K562 (cell line): ENCODE measurements at regions not wholly inside any gene's neighbourhood (a gene's known extent, or its start where the extent isn't known, plus 50 kb on each side); places are given as distances from the start of the nearest gene placed in this dataset.

ENCODE experiments used
- BDP1 ChIP-seq: IDR thresholded peaks from 3 replicates; pipeline ENCODE4 v1.6.1; 2011; ENCODE audit not compliant: insufficient read length, insufficient read depth
- CBFB ChIP-seq: sonication (generic); formaldehyde crosslinking; IDR thresholded peaks from 2 replicates; pipeline ENCODE4 v1.4.0; 2020; ENCODE audit warnings: mild to moderate bottlenecking, missing genetic modification reagents
- DMBX1 ChIP-seq: fragments of 250-450 bp; sonication (Bioruptor Pico); IDR thresholded peaks from 2 replicates; pipeline ENCODE4 v1.8.0; 2022; ENCODE audit warnings: inconsistent platforms, mild to moderate bottlenecking, moderate library complexity, borderline replicate concordance
- KLF6 ChIP-seq: fragments of 250-450 bp; sonication (Bioruptor Pico); IDR thresholded peaks from 2 replicates; pipeline ENCODE4 v1.4.0; 2020; ENCODE audit warnings: mild to moderate bottlenecking, moderate library complexity, borderline replicate concordance
- MEIS2 ChIP-seq: fragments of 450-650 bp; IDR thresholded peaks from 2 replicates; pipeline ENCODE4 v1.6.1; 2014; ENCODE audit warnings: mild to moderate bottlenecking; ENCODE audit not compliant: partially characterized antibody
- MYNN ChIP-seq, 2 experiments: sonication (generic); formaldehyde crosslinking in 1 of 2; IDR thresholded peaks; 2 replicates each; pipeline versions ENCODE4 v1.5.0 to v1.6.1; 2016 to 2020; ENCODE audit warnings: antibody characterized with exemption in 1 of 2, missing genetic modification reagents in 1 of 2
- PHB ChIP-seq: fragments of 250-450 bp; sonication (Bioruptor Pico); IDR thresholded peaks from 2 replicates; pipeline ENCODE4 v1.5.0; 2021
- SOX6 ChIP-seq: fragments of 450-650 bp; IDR thresholded peaks from 2 replicates; pipeline ENCODE4 v1.6.1; 2014; ENCODE audit warnings: mild to moderate bottlenecking
- TBL1XR1 ChIP-seq, 2 experiments: IDR thresholded peaks; 2 replicates each; pipeline ENCODE4 v1.6.1; 2012; ENCODE audit warnings: improper control_type of control experiment in 2 of 2, low read length in 2 of 2, mild to moderate bottlenecking in 1 of 2
- TEAD4 ChIP-seq, 2 experiments: sonication (generic) in 1 of 2; formaldehyde crosslinking in 1 of 2; IDR thresholded peaks; 2 replicates each; pipeline versions ENCODE4 v1.6.1 to v1.8.0; 2012 to 2022; ENCODE audit warnings: borderline replicate concordance in 1 of 2, inconsistent platforms in 1 of 2, low read length in 1 of 2, mild to moderate bottlenecking in 1 of 2, missing genetic modification reagents in 1 of 2
- TGIF2 ChIP-seq: sonication (generic); formaldehyde crosslinking; IDR thresholded peaks from 2 replicates; pipeline ENCODE4 v1.8.1; 2022; ENCODE audit warnings: mild to moderate bottlenecking, missing genetic modification reagents, moderate library complexity
- ZNF146 ChIP-seq: IDR thresholded peaks from one replicate; pipeline ENCODE4 v1.6.1; 2018; ENCODE audit warnings: missing compliant biosample characterization; ENCODE audit not compliant: unreplicated experiment
- ZNF174 ChIP-seq: fragments of 250-450 bp; sonication (Bioruptor Pico); IDR thresholded peaks from 2 replicates; pipeline ENCODE4 v1.4.0; 2020; ENCODE audit warnings: mild to moderate bottlenecking
- TF ChIP-seq, protein P1 (sequence below): sonication (generic); formaldehyde crosslinking; IDR thresholded peaks from 2 replicates; pipeline ENCODE4 v1.8.1; 2023; ENCODE audit warnings: missing genetic modification reagents, mild to moderate bottlenecking, borderline replicate concordance
- TF ChIP-seq, protein P2 (sequence below): IDR thresholded peaks from 2 replicates; pipeline ENCODE4 v1.6.1; 2011; ENCODE audit warnings: borderline replicate concordance, low read depth, mild to moderate bottlenecking, moderate library complexity, low read length; ENCODE audit not compliant: insufficient read depth, poor library complexity, severe bottlenecking
- TF ChIP-seq, protein P3 (sequence below): sonication (generic); IDR thresholded peaks from 2 replicates; pipeline ENCODE4 v1.6.1; 2016
- TF ChIP-seq, protein P4 (sequence below): fragments of 450-650 bp; formaldehyde crosslinking; IDR thresholded peaks from 2 replicates; pipeline ENCODE4 v1.4.0; 2020; ENCODE audit warnings: mild to moderate bottlenecking, mixed read lengths

DNA sequence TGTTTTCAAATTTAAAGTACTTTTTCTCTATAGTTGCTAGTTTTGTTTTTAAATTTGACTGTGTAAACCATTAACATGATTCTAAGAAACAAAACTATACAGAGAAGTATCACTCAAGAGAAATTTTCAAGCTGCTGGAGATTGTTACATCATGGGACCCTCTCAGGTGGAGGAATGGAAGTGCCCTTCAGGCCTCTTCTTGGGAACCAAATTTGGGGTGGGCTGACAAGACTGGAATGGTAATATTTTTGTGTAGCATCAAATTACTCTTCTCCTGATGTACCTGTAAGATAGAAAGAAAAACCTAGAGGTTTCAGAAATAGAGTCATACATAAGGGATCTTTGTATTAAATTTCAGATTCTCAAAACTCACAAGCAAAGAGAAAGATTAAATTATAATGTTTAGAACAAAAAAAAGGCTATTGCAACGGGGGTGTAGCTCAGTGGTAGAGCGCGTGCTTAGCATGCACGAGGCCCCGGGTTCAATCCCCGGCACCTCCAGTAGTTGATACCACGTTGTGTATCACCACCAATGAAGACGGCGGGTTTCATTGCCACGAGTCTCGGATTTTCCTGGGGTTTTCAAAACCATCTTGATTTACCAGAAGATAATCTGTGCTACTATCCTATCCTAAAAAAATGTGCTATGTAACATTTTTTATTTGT lies 193.7 kb downstream of the GPX5 start (continued):
- TF ChIP-seq, protein P1, sequence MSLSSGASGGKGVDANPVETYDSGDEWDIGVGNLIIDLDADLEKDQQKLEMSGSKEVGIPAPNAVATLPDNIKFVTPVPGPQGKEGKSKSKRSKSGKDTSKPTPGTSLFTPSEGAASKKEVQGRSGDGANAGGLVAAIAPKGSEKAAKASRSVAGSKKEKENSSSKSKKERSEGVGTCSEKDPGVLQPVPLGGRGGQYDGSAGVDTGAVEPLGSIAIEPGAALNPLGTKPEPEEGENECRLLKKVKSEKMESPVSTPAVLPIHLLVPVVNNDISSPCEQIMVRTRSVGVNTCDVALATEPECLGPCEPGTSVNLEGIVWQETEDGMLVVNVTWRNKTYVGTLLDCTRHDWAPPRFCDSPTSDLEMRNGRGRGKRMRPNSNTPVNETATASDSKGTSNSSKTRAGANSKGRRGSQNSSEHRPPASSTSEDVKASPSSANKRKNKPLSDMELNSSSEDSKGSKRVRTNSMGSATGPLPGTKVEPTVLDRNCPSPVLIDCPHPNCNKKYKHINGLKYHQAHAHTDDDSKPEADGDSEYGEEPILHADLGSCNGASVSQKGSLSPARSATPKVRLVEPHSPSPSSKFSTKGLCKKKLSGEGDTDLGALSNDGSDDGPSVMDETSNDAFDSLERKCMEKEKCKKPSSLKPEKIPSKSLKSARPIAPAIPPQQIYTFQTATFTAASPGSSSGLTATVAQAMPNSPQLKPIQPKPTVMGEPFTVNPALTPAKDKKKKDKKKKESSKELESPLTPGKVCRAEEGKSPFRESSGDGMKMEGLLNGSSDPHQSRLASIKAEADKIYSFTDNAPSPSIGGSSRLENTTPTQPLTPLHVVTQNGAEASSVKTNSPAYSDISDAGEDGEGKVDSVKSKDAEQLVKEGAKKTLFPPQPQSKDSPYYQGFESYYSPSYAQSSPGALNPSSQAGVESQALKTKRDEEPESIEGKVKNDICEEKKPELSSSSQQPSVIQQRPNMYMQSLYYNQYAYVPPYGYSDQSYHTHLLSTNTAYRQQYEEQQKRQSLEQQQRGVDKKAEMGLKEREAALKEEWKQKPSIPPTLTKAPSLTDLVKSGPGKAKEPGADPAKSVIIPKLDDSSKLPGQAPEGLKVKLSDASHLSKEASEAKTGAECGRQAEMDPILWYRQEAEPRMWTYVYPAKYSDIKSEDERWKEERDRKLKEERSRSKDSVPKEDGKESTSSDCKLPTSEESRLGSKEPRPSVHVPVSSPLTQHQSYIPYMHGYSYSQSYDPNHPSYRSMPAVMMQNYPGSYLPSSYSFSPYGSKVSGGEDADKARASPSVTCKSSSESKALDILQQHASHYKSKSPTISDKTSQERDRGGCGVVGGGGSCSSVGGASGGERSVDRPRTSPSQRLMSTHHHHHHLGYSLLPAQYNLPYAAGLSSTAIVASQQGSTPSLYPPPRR (CRISPR knock-in tag), result no peak
- no peak for TF ChIP-seq DMBX1 (CRISPR knock-in tag)
- no peak for TF ChIP-seq PHB (CRISPR knock-in tag)
- no peak for TF ChIP-seq CBFB (CRISPR knock-in tag)
- TF ChIP-seq MYNN (IDR thresholded peaks at IDR 0.05), result no peak
- no peak for TF ChIP-seq MYNN (CRISPR knock-in tag; IDR thresholded peaks at IDR 0.05)
- TF ChIP-seq ZNF174 (CRISPR knock-in tag), result no peak
- TF ChIP-seq MEIS2, result no peak
- TF ChIP-seq, protein P2, sequence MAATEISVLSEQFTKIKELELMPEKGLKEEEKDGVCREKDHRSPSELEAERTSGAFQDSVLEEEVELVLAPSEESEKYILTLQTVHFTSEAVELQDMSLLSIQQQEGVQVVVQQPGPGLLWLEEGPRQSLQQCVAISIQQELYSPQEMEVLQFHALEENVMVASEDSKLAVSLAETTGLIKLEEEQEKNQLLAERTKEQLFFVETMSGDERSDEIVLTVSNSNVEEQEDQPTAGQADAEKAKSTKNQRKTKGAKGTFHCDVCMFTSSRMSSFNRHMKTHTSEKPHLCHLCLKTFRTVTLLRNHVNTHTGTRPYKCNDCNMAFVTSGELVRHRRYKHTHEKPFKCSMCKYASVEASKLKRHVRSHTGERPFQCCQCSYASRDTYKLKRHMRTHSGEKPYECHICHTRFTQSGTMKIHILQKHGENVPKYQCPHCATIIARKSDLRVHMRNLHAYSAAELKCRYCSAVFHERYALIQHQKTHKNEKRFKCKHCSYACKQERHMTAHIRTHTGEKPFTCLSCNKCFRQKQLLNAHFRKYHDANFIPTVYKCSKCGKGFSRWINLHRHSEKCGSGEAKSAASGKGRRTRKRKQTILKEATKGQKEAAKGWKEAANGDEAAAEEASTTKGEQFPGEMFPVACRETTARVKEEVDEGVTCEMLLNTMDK, result no peak
- TF ChIP-seq TBL1XR1 (IDR thresholded peaks at IDR 0.05; ENCODE audit: low read length in 2 of 2), result peak in 1 of 2 experiments; percentile 48; a peak in 1 of 4 replicates
- TF ChIP-seq, protein P3, sequence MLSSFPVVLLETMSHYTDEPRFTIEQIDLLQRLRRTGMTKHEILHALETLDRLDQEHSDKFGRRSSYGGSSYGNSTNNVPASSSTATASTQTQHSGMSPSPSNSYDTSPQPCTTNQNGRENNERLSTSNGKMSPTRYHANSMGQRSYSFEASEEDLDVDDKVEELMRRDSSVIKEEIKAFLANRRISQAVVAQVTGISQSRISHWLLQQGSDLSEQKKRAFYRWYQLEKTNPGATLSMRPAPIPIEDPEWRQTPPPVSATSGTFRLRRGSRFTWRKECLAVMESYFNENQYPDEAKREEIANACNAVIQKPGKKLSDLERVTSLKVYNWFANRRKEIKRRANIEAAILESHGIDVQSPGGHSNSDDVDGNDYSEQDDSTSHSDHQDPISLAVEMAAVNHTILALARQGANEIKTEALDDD, result no peak
- TF ChIP-seq ZNF146 (CRISPR knock-in tag), result no peak
- TF ChIP-seq BDP1, result no peak
- TF ChIP-seq TEAD4 (IDR thresholded peaks at IDR 0.05; ENCODE audit: low read length), result peak; percentile 63
- no peak for TF ChIP-seq TEAD4 (CRISPR knock-in tag; IDR thresholded peaks at IDR 0.05; ENCODE audit: borderline replicate concordance)
- TF ChIP-seq KLF6 (CRISPR knock-in tag), result no peak
- no peak for TF ChIP-seq TGIF2
- TF ChIP-seq, protein P4, sequence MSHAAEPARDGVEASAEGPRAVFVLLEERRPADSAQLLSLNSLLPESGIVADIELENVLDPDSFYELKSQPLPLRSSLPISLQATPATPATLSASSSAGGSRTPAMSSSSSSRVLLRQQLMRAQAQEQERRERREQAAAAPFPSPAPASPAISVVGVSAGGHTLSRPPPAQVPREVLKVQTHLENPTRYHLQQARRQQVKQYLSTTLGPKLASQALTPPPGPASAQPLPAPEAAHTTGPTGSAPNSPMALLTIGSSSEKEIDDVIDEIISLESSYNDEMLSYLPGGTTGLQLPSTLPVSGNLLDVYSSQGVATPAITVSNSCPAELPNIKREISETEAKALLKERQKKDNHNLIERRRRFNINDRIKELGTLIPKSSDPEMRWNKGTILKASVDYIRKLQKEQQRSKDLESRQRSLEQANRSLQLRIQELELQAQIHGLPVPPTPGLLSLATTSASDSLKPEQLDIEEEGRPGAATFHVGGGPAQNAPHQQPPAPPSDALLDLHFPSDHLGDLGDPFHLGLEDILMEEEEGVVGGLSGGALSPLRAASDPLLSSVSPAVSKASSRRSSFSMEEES (CRISPR knock-in tag), result no peak
- peak; percentile 67 for TF ChIP-seq SOX6
